ENCODE measurements at regions not wholly inside any gene's neighbourhood (a gene's known extent, or its start where the extent isn't known, plus 50 kb on each side); places are given as distances from the start of the nearest gene placed in this dataset.

DNA sequence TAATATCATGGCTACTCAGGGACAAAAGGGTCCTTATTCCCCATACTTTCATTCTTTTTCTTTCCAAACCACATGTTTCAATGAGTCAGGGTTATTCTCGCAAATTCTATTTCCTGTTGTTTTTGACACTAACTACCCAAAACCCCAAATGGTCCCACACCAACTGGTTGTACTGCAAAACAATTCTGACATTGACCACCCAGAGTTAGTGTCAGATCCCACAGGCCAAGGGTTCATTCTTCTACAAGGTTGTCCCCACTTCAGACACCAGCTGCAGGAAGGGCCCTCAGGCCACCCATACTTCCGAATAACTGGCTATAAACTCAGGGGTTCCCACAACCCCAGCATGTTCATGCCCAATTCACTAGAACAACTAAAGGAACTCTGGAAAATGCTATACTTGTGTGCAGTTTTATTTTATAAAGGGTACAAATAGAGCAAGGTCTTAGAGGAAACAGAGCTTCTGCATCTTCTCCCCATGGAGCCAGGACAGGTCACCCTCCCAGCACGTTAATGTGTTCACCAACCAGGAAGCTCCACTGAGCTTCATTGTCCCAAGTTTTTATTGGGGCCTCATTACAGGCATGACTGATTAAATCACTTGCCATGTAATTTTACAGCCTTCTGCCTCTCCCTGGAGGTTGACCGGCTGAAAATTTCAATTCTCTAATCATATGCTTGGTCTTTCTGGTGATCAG, 334.8 kb downstream of the DRD1 start:
- Histone ChIP-seq H3K4me1 (ENCODE audit: insufficient read depth, low read length, poor library complexity, severe bottlenecking) (no peaks in the 10 kb centered on the region), H3K79me2 (ENCODE audit: insufficient read depth, low read depth, low read length) (no peaks in the 10 kb centered on the region), H3K9me3 (ENCODE audit: low read length) (peaks cover 5% of the 10 kb centered on the region; the same call in 1 of the 2 replicates), H3K4me3 (ENCODE audit: low read depth, low read length, poor library complexity, severe bottlenecking) (no peak overlapping the region), H2AFZ (ENCODE audit: low read length) (no peak overlapping the region), H3K27ac (ENCODE audit: low read depth, low read length, poor library complexity, severe bottlenecking) (no peak overlapping the region), H4K20me1 (ENCODE audit: insufficient read depth, low read length) (no peaks in the 10 kb centered on the region), H3K36me3 (ENCODE audit: insufficient read depth, low read length) (no peaks in the 10 kb centered on the region), H3K4me2 (ENCODE audit: low read length) (no peak overlapping the region), H3K9me2 (ENCODE audit: insufficient read depth, low read length) (no peaks in the 10 kb centered on the region)
- CTCF ChIA-PET (ENCODE audit: unreplicated experiment) = no interaction called here
- no peak for TF ChIP-seq EZH2phosphoT487 (IDR thresholded peaks at IDR 0.05; ENCODE audit: borderline replicate concordance, low read depth, low read length)
- POLR2A ChIA-PET = no interaction called here
- no peak for DNase-seq (ENCODE audit: low spot score)
- no TSS peak for BruUV-seq (replicated peaks)
- intact Hi-C loops (cut with micrococcal nuclease; ENCODE audit: unreplicated experiment) = no loop called here

DNA sequence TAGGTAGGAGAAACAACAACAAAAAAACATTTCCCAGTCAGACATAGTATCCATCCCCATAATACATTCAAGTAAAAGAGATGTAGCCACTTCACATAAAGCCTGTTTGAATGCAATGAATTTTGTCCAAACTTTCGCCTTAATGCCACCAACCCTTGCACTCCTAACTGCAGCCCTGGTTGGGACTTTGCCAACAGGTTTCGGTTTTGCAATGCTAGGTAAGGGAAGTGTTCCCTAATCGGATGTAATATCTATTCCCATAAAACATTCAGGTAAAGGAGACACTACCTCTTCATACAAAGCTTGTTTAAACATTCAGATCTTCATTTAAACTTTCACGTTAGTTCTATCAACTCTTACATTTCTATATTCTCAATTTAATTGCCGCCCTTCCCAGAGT, 336.1 kb downstream of the DRD1 start:
- POLR2A ChIA-PET = no interaction called here

DNA sequence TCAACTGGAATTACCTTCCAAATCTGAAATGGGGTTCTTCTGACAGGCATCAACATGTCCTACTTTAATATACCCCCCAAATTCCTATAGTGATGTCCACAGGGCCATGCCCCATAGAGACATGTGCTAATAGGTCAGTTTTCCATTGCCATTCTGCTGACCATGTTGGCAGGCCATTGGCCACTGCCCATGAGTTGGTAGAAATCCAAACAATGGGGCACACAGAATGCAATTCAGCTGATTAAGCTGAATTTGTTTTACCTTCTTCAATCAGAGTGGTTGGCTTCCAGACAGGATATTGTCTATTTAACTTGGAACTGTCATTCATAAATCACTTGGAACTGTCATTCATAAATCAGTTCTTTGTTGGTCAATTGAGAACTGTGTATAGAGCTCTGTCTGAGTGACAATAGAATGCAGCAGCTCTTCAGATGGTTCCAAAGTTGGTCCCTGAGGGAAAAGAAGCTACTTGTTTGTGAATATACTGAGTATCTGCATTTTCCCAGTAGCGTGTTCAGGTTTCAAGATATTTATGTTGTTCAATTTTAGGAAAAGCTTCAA, 336.9 kb downstream of the DRD1 start:
- POLR2A ChIA-PET = no interaction called here

More for the DNA sequence above, 336.1 kb downstream of the DRD1 start:
- Histone ChIP-seq H3K27ac (ENCODE audit: low read depth, low read length, poor library complexity, severe bottlenecking) (no peak overlapping the region), H3K9me3 (ENCODE audit: low read length) (peaks cover 5% of the 10 kb centered on the region; the same call in 1 of the 2 replicates), H3K4me1 (ENCODE audit: insufficient read depth, low read length, poor library complexity, severe bottlenecking) (no peaks in the 10 kb centered on the region), H3K9me2 (ENCODE audit: insufficient read depth, low read length) (no peaks in the 10 kb centered on the region), H2AFZ (ENCODE audit: low read length) (no peak overlapping the region), H3K4me3 (ENCODE audit: low read depth, low read length, poor library complexity, severe bottlenecking) (no peak overlapping the region), H3K79me2 (ENCODE audit: insufficient read depth, low read depth, low read length) (no peaks in the 10 kb centered on the region), H3K4me2 (ENCODE audit: low read length) (no peak overlapping the region), H4K20me1 (ENCODE audit: insufficient read depth, low read length) (no peaks in the 10 kb centered on the region), H3K36me3 (ENCODE audit: insufficient read depth, low read length) (no peaks in the 10 kb centered on the region)
- intact Hi-C loops (cut with micrococcal nuclease; ENCODE audit: unreplicated experiment) = no loop called here
- DNase-seq (ENCODE audit: low spot score) = no peak
- no TSS peak for BruUV-seq (replicated peaks)
- CTCF ChIA-PET (ENCODE audit: unreplicated experiment) = no interaction called here
- TF ChIP-seq EZH2phosphoT487 (IDR thresholded peaks at IDR 0.05; ENCODE audit: borderline replicate concordance, low read depth, low read length) = no peak
- TF ChIP-seq, protein P1, sequence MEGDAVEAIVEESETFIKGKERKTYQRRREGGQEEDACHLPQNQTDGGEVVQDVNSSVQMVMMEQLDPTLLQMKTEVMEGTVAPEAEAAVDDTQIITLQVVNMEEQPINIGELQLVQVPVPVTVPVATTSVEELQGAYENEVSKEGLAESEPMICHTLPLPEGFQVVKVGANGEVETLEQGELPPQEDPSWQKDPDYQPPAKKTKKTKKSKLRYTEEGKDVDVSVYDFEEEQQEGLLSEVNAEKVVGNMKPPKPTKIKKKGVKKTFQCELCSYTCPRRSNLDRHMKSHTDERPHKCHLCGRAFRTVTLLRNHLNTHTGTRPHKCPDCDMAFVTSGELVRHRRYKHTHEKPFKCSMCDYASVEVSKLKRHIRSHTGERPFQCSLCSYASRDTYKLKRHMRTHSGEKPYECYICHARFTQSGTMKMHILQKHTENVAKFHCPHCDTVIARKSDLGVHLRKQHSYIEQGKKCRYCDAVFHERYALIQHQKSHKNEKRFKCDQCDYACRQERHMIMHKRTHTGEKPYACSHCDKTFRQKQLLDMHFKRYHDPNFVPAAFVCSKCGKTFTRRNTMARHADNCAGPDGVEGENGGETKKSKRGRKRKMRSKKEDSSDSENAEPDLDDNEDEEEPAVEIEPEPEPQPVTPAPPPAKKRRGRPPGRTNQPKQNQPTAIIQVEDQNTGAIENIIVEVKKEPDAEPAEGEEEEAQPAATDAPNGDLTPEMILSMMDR (conservative IDR thresholded peaks at IDR 0.05; ENCODE audit: low read length) = no peak

More for the DNA sequence above, 336.9 kb downstream of the DRD1 start:
- Histone ChIP-seq H3K4me2 (ENCODE audit: low read length) (no peak overlapping the region), H3K9me3 (ENCODE audit: low read length) (peaks cover 5% of the 10 kb centered on the region; the same call in 1 of the 2 replicates), H3K27ac (ENCODE audit: low read depth, low read length, poor library complexity, severe bottlenecking) (no peak overlapping the region), H3K4me1 (ENCODE audit: insufficient read depth, low read length, poor library complexity, severe bottlenecking) (no peaks in the 10 kb centered on the region), H3K79me2 (ENCODE audit: insufficient read depth, low read depth, low read length) (no peaks in the 10 kb centered on the region), H3K36me3 (ENCODE audit: insufficient read depth, low read length) (no peaks in the 10 kb centered on the region), H2AFZ (ENCODE audit: low read length) (no peak overlapping the region), H3K4me3 (ENCODE audit: low read depth, low read length, poor library complexity, severe bottlenecking) (no peak overlapping the region), H3K9me2 (ENCODE audit: insufficient read depth, low read length) (no peaks in the 10 kb centered on the region), H4K20me1 (ENCODE audit: insufficient read depth, low read length) (no peaks in the 10 kb centered on the region)
- CTCF ChIA-PET (ENCODE audit: unreplicated experiment) = no interaction called here
- TF ChIP-seq, protein P1 (conservative IDR thresholded peaks at IDR 0.05; ENCODE audit: low read length) = no peak
- TF ChIP-seq EZH2phosphoT487 (IDR thresholded peaks at IDR 0.05; ENCODE audit: borderline replicate concordance, low read depth, low read length) = no peak
- intact Hi-C loops (cut with micrococcal nuclease; ENCODE audit: unreplicated experiment) = no loop called here
- DNase-seq (ENCODE audit: low spot score) = no peak
- no TSS peak for BruUV-seq (replicated peaks)
